Stimulated activated CD4-positive, alpha-beta T cell treated with anti-CD3 and anti-CD28 coated beads, Interleukin-4, amount 100 ng/mL, for 24 hours (primary cell): ENCODE measurements at regions not wholly inside any gene's neighbourhood (a gene's known extent, or its start where the extent isn't known, plus 50 kb on each side); places are given as distances from the start of the nearest gene placed in this dataset.

ENCODE experiments used
- DNase-seq: peaks from one replicate; pipeline ENCODE4 v3.0.0-alpha.2; 2020

DNA sequence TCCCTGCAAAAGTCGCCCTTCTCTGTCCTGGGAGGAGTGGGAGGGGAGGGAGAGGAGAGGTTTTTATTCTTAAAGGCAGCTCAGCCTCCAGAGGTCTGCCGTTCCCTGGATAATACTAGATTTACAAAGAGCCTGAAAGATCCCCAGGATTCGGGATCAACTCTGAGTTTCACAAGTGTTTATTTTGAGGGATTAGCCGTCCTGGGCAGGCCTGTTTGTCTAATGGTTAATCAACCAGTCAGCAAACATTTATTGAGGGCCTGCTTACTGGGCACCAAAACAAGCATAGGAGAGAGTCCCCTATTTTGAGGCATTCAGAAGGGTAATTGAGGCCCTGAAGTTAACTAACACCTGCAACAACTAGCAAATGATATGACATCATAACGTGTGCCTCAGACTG is 152.6 kb upstream of the SLC1A4 start:
- no peak for DNase-seq

DNA sequence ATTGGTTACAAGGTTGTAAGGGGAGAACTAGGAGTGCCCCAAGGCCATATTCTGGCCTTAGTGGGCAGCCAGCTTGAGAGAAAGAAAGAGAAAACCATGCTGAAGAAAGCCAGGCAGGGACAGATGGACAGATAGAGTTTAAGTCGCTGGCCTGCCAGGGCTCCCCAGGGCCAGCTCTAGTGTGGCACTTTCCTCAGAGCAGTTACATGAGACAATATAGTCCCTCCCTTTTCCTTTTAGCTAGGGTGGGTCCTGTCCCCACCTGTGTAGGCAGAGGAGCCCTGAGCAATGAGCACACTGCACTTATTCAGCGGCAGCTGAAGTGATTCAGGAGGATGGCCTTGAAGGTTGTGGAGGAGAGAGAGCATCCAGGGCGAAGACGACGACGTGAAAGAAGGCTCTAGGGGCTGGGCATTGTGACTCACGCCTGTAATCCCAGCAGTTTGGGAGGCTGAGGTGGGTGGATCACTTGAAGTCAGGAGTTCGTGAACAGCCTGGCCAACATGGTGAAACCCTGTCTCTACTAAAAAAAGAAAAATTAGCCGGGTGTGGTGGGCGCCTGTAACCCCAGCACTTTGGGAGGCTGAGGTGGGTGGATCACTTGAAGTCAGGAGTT is 152.0 kb upstream of the SLC1A4 start:
- DNase-seq: no peak

DNA sequence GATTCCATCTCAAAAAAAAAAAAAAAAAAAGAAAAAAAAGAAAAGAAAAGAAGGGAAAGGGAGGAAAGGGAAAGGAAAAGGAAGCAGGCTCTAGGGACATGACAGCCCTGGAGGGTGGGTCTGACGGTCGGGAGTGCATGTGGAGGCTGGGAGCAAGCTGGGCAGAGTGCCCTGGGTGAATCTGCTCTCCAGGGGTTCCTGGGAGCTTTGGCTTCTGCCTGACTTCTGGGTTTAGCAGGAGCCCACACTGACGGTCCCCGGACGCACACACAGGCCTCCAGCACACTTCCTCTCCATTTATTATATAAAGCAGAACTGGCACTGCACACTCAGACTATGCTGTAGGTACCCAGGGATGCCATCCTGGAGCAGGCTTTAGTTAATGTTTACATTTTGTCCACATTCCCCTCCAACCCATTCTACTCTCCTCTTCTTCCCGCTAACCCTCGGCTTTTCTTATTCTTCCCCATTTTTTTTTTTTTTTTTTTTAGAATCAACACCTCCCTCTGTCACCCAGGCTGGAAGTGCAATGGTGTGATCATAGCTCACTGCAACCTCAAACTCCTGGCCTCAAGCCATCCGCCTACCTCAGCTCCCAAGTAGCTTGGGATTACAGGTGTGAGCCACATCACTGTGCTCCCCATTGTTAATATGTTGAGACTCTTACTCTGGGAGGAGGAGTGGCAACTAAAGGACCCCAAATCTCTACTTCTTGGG is 151.1 kb upstream of the SLC1A4 start:
- no peak for DNase-seq

DNA sequence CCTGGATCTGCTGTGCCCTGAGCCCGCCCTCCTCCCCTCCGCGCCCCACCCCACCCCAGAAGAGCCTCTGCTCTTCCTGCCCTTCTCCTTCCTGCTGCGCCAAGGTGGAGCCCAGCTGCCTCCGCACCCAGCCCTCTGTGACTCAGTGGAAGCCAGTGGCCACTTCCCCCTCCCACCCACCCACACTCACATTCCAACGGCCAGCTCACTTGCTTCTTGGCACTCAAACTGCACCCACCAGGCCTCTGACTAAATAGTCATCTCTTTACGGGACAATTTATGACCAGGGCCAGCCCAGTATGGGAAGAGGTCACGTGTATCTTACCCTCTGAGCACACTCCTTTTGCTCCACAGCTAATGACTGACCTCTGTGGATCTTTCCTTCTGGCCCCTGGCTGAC is 150.4 kb upstream of the SLC1A4 start:
- no peak for DNase-seq

DNA sequence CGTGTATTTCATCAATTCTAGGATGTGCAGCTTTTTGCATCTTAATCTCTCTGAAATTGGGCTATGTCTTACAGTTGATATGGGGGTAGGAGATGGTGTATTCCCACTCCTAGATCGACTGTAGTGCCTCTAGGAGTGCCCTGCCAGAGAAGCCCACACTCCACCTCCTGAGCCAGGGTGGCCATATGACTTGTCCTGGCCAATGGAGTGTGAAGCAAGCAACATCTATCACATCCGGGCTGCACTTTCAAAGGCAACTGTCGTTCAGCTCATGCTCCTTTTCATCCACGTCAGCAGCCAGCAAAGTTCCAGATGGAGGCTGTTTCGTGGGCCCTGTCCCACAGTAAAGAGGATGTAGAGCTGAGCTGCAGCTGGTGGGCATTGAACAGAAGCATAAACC is 149.4 kb upstream of the SLC1A4 start:
- no peak for DNase-seq

DNA sequence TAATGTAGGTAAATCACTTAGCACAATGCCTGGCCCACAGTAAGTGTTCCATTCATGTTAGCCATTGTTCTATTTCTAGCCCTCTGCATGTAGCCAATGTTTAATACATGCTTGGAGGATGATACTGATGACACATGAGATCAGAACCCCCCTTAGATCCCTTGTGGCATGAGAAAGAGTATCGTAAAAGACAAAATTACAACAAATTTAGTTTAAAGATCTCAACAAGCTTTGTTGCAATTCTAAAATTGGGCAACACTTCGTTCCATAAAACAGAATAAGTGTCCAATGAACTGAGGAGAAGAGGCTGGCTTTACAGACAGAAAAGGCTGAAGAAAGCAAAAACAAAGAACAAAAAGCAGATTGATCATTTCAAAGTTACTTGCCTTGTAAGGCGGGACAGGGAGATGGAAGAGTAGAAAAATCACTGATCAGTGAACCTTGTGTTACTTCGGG is 148.7 kb upstream of the SLC1A4 start:
- DNase-seq: no peak

DNA sequence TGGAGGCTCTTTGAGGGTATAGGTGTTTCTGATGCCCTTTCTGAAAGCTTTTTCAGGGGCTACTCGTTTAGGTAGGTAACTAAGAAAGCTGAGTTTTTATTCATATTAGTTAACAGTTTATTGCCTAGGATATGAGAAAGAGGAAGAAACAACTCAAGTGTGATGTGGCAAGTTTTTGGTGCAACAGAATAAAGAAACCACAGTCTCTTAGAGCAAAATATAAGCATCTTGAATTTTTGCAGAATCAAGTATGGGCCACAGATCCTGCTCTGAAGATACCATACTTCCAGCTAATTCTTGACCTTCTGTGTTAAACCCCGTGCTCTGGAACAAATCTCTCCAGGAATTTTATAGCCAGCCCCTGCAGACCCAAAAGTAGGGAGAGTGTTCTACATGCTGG is 147.7 kb upstream of the SLC1A4 start:
- no peak for DNase-seq

- no peak for DNase-seq
These were observed 147.2 kb upstream of the SLC1A4 start for GRCh38 chr2:64842030-64842429.

- no peak for DNase-seq
These were observed 145.1 kb upstream of the SLC1A4 start for GRCh38 chr2:64844087-64844486.

DNA sequence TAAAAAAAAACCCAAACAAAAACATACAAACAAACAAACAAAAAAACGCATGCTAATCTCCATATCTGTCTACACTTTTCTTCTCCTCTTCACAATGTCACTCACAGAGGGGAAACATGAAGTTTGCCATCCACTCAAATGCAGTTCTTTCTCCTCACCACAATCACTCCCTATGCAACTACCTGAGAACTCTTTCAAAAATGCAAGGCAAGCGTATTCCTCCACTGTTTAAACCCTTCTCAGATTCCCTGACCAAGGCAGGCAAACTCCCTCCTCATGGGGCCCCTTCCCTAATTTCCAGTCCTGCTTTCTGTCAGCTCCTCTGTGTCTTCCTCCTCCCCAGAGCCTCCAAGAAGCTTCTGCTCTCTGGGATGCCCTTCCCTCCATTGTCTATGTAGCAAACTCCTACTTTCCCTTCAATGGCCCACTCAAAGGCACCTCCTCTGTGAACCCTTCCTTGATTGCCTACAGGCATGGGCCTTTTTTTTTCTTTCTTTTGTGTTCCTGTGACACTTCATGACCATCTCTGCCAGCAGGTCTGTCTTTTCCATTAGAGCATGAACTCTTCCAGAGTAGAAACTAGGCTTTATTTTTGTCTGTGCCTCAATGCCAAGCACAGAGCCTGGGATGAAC is 143.8 kb upstream of the SLC1A4 start:
- no peak for DNase-seq

DNA sequence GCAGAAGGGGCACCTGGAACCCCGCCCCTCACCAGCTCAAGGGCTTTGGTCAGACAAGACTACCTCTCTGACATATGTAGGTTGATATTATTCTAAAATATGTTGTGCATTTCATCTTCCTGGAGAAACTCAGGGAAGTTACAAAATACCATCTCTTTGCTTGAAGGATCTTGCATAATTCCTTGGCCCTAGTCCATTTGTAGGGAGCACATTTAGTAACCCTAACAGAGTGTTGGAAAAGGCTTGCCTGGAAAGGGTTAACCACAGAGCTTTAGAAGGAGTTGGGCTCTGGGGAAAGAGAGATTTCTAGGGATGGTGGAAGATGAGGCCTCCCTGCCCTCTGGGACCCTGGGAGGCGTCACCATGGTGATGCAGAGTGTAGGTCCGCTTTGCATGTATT is 143.0 kb upstream of the SLC1A4 start:
- DNase-seq: no peak

DNA sequence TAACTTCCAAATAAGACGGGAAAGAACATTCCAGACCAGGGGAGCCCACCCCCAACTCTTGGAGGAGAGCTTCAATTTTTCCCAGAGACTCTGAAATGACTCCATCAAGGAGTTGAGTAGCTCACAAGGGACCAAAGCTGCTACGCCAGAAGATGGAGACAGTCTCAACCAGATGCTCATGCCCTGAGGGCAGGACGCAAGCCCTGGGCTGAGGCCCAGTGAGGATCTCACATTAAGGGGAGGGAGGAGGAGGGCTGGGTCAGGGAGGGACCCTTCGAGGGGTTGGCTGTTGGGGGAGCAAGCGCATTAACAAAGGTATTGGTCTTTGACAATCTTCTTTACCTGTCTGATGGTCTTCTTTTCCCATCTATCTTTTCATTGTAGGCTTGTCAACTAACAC is 141.3 kb upstream of the SLC1A4 start:
- DNase-seq: no peak

- no peak for DNase-seq
These were observed 140.8 kb upstream of the SLC1A4 start for GRCh38 chr2:64848363-64848762.

DNA sequence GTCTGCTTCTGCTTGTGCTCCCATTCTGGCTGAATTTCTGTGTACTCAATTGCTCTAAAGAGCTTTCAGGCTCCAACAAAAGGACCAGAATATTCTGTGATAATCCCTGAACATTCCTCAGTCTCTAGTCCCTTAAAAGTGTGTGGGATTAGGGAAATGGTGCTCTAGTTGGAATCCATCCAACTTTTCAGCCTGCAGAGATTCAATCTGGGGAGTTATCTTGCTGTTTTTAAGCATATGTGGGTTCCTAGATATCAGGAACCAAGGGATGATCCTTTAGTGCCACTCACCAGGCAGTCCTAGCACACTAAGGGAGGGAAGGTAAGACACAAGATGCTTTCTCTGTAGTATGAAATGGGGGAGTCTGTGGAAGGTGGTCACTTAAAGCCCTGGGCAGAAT is 140.3 kb upstream of the SLC1A4 start:
- DNase-seq: no peak

DNA sequence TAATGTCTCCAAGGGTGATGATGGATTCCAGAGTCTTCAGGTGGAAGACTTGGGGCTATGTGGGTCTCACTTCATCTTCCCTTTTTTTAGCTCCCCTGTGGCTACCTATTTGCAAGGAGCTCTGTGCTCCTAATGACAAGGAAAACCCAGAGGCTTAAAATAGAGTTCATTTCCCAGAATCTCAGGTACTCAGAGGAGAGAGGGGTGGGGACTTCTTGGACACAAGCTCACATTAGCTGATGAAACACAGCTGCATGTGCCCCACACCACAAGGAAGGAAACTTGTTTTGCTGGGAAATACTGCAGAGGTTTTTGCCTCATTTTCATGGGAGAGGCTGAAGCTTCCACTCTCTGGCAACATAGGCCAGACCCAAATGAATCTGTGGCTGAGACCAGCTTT is 138.6 kb upstream of the SLC1A4 start:
- no peak for DNase-seq

GRCh38 chr2:64852771-64853241 is 136.4 kb upstream of the SLC1A4 start:
- no peak for DNase-seq

DNA sequence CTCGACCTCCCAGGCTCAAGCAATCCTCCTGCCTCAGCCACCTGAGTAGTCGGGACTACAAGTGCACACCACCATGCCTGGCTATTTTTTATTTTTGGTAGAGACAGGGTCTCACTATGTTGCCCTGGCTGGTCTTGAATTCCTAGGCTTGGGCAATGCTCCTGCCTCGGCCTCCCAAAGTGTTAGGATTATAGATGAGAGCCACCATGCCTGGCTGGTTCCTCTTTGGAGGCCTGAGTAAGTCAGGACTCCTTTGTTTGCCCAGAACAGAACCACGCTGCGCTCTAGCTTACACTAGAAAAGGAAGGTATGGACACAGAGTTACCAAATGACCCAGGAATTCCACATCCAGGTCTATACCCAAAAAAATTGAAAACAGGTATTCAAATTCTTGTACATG is 135.9 kb upstream of the SLC1A4 start:
- no peak for DNase-seq

DNA sequence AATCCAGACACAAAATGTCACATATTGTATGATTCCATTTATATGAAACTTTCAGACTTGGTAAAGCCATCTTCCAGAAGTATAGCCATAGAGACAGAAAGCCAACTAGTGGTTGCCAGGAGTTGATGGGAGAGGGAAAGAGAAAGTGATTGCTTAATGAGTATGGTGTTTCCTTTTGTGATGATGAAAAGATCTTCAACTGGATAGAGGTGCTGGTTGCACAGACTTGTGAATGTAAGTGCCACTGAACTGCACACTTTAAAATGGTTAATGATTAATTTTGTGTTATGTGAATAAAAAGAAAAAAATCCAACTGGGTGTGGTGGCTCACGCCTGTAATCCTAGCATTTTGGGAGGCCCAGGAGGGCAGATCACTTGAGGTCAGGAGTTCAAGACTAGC is 135.3 kb upstream of the SLC1A4 start:
- DNase-seq: no peak

- DNase-seq: no peak
These were observed 134.4 kb upstream of the SLC1A4 start for GRCh38 chr2:64854773-64855237.

DNA sequence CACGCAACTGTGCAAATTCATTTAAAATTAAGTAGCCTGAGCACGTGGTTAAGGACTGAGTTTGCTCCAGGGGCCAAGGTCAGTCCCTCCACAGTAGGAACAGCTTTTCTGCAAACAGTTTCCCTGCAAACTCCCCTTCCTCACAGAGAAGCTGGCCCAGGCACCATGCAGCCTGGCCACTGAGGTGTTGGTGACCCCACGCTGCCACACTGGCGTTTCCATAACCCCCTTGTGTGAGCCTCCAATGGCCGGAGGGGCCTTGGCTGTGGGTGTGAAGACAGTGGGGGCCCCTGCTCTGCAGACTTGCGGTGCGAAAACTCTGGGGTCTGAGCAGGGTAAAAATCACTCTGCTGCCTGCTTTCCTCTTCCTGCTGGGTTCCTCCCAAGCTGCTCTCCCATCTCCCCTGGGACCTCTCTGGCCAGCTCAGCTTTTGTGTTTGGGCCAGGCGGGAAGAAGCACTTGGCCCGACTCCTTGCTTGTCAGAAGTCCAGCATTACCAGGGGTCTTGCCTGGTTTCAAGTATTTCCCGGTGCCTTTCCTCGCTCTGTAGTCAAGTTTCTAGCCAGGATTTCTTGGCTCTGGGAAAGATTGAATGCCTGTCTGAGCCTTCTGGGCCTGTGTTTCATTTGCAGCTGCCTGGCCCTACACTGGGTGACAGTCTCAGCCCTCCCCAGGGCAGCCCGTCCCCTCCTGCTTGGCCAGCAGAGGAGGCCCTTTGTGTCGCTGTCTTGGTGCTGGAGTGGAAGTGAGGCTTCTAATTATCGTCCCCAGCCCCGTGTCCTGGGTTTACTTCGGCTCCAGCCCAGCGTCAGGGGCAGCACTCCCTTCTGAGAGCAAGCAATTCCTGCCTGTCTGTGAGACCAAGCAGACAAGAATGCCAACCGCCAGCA is 131.4 kb upstream of the SLC1A4 start:
- no peak for DNase-seq

DNA sequence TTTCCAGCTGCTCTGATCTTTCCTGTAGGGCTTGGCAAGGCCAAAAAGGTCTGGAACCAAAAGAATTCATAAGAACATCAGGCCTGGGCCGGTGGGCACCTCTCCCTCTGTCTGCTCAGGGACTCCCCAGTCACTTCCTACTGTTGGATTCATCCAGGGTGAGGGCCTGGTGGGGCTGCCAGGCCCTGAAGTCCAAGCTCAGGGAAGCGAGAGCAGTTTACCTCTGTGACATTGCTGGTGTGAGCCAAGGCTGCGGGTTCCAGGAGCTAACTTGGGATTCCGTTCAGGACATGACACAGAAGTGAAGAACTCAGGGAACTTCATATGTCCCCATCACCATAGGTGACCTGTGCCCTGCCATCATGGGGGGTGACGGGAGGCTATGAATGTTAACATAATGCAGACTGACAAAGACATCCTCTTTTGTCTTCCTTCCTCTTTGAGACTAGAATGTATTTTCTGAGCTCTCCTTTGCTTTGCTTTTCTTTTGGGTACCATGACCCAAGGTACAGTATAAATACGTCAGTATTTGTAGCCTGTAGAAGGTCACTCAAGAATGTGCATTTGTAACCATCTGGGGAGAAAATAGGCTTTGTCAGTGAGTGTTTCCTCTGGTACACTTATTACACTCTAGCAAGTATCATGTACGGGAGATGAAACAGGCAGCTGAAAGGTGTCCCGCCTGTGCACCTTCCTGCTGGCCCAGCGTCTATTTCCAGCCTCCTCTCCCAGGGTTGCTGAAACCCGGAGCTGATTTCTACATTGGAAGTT is 130.5 kb upstream of the SLC1A4 start:
- no peak for DNase-seq
